Stomach (tissue), 8 donors: ENCODE measurements at regions not wholly inside any gene's neighbourhood (a gene's known extent, or its start where the extent isn't known, plus 50 kb on each side); places are given as distances from the start of the nearest gene placed in this dataset.

Experiments used
- DNase-seq, 2 donors: peaks; one replicate each; pipeline versions ENCODE4 v3.0.0 to v3.0.0-alpha.2; 2013 to 2019
- H3K27ac ChIP-seq, 5 donors: fragments of 200-600 bp in 4 of 5; sonication (generic) in 4 of 5; one replicate each; pipeline ENCODE4 v1.5.1; 2013 to 2019; ENCODE audit warnings: mild to moderate bottlenecking in 1 of 5, moderate library complexity in 1 of 5
- H3K27me3 ChIP-seq, 3 donors: fragments of 200-600 bp; sonication (generic); one replicate each; pipeline ENCODE4 v1.5.1; 2017 to 2019; ENCODE audit warnings: mixed run types in 1 of 3
- H3K36me3 ChIP-seq, 4 donors: fragments of 200-600 bp; sonication (generic); 1 replicate in 3 of 4; 2 replicates in 1 of 4; pipeline ENCODE4 v1.5.1; 2016 to 2019
- H3K4me1 ChIP-seq, 4 donors: fragments of 200-600 bp; sonication (generic); one replicate each; pipeline ENCODE4 v1.5.1; 2016 to 2019
- H3K4me3 ChIP-seq, 4 donors: fragments of 200-600 bp; sonication (generic) in 3 of 4; one replicate each; pipeline ENCODE4 v1.5.1; 2016 to 2019; ENCODE audit warnings: mild to moderate bottlenecking in 1 of 4
- H3K9me3 ChIP-seq, 4 donors: fragments of 200-600 bp; sonication (generic); one replicate each; pipeline ENCODE4 v1.5.1; 2016 to 2019
- EP300 ChIP-seq: sonication (generic); formaldehyde crosslinking; IDR thresholded peaks from one replicate; pipeline ENCODE4 v1.6.1; 2017; ENCODE audit warnings: antibody characterized with exemption
- POLR2A ChIP-seq, 4 donors: fragments of 450-650 bp; IDR thresholded peaks; one replicate each; pipeline ENCODE4 v1.6.1; 2016; ENCODE audit warnings: antibody characterized with exemption in 4 of 4, control low read depth in 2 of 4, mild to moderate bottlenecking in 1 of 4, moderate library complexity in 1 of 4
- POLR2AphosphoS5 ChIP-seq, 3 donors: sonication (generic); formaldehyde crosslinking; IDR thresholded peaks; one replicate each; pipeline ENCODE4 v1.6.1; 2016; ENCODE audit warnings: antibody characterized with exemption in 3 of 3
- WGBS, 5 donors: extraction: QIAGEN DNeasy Blood & Tissue Kit in 3 of 5; methylation state at CpG; one replicate each; pipeline versions ENCODE4 v1.1.5 to v1.1.7; 2013 to 2018; 5-methylcytosine and 5-hydroxymethylcytosine counted together
- intact Hi-C: fragments of 100-400 bp; cut with DNase I; formaldehyde crosslinking; loops from one replicate; pipeline ENCODE4 v1.15.1; 2023; ENCODE audit warnings: low total_unique reads
- TF ChIP-seq, protein P1 (sequence below), 7 experiments: fragments of 450-650 bp in 4 of 7; fragments of 200-600 bp in 3 of 7; sonication (generic) in 3 of 7; IDR thresholded peaks; one replicate each; pipeline ENCODE4 v1.5.1; 2016 to 2019; ENCODE audit warnings: antibody characterized with exemption in 7 of 7, control low read depth in 2 of 7, mild to moderate bottlenecking in 1 of 7
- donor health status: healthy with polysubstance abuse.
- donor health status: Bipolar disorder and iron deficiency.
- donor health status: healthy.

DNA sequence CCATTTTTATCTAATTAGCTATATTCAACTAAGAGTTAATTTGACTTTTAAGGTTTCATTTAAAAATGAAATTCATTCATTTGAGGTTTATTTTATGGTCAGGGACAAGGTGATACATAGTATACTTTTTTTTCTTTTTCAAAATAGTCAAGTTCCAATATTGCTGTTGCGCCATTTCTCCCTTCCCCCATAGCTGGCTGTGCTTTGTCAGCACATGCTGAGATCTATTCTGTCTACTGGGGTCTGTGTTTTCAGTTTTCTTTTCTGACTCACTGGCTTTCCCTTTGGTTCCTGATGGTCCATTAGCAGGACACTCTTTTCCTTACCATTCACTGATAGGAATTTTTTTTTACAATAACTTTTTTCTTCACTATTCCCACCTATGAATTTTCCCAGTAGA is 336.4 kb upstream of the TMEM229A start:
- H3K4me3 ChIP-seq = no peak overlapping the region
- WGBS, 5 donors = 80 to 100% (median 95%) methylated on average over 1 of the region's 1 CpG
- intact Hi-C loops = no loop called here
- H3K4me1 ChIP-seq = no peaks in the 10 kb centered on the region
- H3K9me3 ChIP-seq = peaks cover 0 to 4% (median 0%) of the 10 kb centered on the region in 4 donors
- no peak overlapping the region for H3K27ac ChIP-seq
- H3K27me3 ChIP-seq = no peaks in the 10 kb centered on the region
- no peak for DNase-seq
- TF ChIP-seq POLR2A (IDR thresholded peaks at IDR 0.05) (no peak), EP300 (no peak), POLR2AphosphoS5 (IDR thresholded peaks at IDR 0.05) (no peak)
- TF ChIP-seq, protein P1, sequence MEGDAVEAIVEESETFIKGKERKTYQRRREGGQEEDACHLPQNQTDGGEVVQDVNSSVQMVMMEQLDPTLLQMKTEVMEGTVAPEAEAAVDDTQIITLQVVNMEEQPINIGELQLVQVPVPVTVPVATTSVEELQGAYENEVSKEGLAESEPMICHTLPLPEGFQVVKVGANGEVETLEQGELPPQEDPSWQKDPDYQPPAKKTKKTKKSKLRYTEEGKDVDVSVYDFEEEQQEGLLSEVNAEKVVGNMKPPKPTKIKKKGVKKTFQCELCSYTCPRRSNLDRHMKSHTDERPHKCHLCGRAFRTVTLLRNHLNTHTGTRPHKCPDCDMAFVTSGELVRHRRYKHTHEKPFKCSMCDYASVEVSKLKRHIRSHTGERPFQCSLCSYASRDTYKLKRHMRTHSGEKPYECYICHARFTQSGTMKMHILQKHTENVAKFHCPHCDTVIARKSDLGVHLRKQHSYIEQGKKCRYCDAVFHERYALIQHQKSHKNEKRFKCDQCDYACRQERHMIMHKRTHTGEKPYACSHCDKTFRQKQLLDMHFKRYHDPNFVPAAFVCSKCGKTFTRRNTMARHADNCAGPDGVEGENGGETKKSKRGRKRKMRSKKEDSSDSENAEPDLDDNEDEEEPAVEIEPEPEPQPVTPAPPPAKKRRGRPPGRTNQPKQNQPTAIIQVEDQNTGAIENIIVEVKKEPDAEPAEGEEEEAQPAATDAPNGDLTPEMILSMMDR (IDR thresholded peaks at IDR 0.05) = no peak
- no peaks in the 10 kb centered on the region for H3K36me3 ChIP-seq

DNA sequence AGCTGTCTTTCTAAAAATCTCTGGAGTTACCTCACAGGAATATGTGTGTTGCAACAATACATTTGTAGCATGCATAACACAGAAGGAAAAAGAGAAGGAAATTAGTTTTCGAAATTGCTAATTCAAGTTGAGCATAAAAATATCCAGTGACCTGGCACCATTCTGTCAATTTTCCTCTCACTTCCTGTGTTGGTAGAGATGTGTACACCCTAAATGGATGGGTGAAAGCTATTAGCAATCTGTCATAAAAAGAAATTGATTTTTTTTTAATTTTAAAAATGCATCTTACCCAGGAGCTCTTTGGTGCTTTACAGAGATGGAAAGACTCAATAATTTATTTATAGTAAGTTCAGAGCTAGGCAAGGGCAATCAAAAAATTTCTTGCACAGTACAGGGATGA is 333.3 kb upstream of the TMEM229A start:
- 62 to 82% (median 77%) methylated on average over 1 of the region's 1 CpG for WGBS, 5 donors
- TF ChIP-seq, protein P1 (IDR thresholded peaks at IDR 0.05) = no peak
- TF ChIP-seq POLR2A (IDR thresholded peaks at IDR 0.05) (no peak), EP300 (no peak), POLR2AphosphoS5 (IDR thresholded peaks at IDR 0.05) (no peak)
- no peaks in the 10 kb centered on the region for H3K27me3 ChIP-seq
- no peaks in the 10 kb centered on the region for H3K36me3 ChIP-seq
- no peak for DNase-seq
- H3K4me1 ChIP-seq = no peaks in the 10 kb centered on the region
- no peak overlapping the region for H3K27ac ChIP-seq
- H3K9me3 ChIP-seq = peaks cover 0 to 6% (median 0%) of the 10 kb centered on the region in 4 donors
- no peak overlapping the region for H3K4me3 ChIP-seq
- intact Hi-C loops = no loop called here

DNA sequence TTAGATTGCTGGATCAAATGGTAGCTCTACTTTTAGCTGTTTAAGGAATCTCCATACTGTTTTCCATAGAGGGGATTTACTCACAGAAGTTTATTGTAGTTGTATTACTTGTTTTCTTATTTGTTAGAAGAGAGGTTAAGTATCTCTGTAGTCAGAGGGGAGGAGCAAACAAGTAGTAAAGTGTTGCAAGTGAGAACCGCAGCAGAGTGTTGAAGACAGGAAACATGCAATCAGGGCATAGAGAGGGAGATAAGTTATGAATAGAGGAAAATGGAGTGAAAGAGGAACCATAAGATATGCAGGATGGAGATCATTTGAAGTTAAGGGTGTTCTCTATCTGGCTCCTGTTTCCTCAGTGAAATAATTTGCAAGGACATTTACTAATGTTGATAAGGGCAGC is 331.4 kb upstream of the TMEM229A start:
- Histone ChIP-seq H3K27me3 (no peaks in the 10 kb centered on the region), H3K36me3 (no peaks in the 10 kb centered on the region), H3K4me3 (no peak overlapping the region), H3K4me1 (no peaks in the 10 kb centered on the region), H3K27ac (no peak overlapping the region), H3K9me3 (peaks cover 0 to 7% (median 0%) of the 10 kb centered on the region in 4 donors)
- no peak for DNase-seq
- TF ChIP-seq EP300 (no peak), POLR2A (IDR thresholded peaks at IDR 0.05) (no peak), POLR2AphosphoS5 (IDR thresholded peaks at IDR 0.05) (no peak)
- TF ChIP-seq, protein P1 (IDR thresholded peaks at IDR 0.05) = no peak
- WGBS, 5 donors = 63 to 77% (median 68%) methylated on average over 1 of the region's 1 CpG
- intact Hi-C loops = no loop called here

DNA sequence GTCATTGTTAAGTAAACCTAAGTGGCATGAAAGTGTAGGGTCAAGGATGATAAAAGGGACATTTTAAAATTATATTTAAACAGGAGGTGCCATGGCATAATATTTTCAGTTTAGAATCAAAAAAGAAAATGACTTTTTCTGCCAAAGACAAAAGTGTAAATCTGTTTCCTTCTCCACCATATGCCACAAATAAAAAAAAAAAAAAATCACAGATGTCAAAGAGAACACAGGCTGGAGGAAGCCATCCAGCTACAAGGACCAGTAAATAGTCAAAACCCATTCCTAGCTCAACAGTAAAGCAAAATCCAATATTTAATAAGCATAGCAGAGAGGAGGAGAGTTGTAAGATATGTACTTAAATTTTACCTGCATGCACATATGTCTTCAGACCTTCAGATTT is 321.3 kb upstream of the TMEM229A start:
- Histone ChIP-seq H3K4me1 (no peaks in the 10 kb centered on the region), H3K27ac (no peak overlapping the region), H3K9me3 (peaks cover 0 to 5% (median 3%) of the 10 kb centered on the region in 4 donors), H3K27me3 (no peaks in the 10 kb centered on the region), H3K36me3 (no peaks in the 10 kb centered on the region), H3K4me3 (no peak overlapping the region)
- no peak for DNase-seq
- TF ChIP-seq, protein P1 (IDR thresholded peaks at IDR 0.05) = no peak
- no peak for TF ChIP-seq EP300
- no peak for TF ChIP-seq POLR2A (IDR thresholded peaks at IDR 0.05)
- TF ChIP-seq POLR2AphosphoS5 (IDR thresholded peaks at IDR 0.05) = no peak
- intact Hi-C loops = no loop called here
